GM18909 (cell line): ENCODE measurements at regions not wholly inside any gene's neighbourhood (a gene's known extent, or its start where the extent isn't known, plus 50 kb on each side); places are given as distances from the start of the nearest gene placed in this dataset.

Experiments used
- ATAC-seq: cut with Tn5 transposase; IDR thresholded peaks from one replicate; pipeline ENCODE4 v1.9.1; 2021; ENCODE audit warnings: mild to moderate bottlenecking; ENCODE audit not compliant: unreplicated experiment, poor library complexity

GRCh38 chr5:53820802-53821171 lies 260.3 kb downstream of the NDUFS4 start:
- peak; percentile 92 for ATAC-seq

- ATAC-seq = no peak
Measured at GRCh38 chr5:53825016-53825415, 264.6 kb downstream of the NDUFS4 start.

GRCh38 chr5:53825926-53826325 lies 265.5 kb downstream of the NDUFS4 start:
- no peak for ATAC-seq

- ATAC-seq = no peak
Measured at GRCh38 chr5:53826504-53826903, 266.1 kb downstream of the NDUFS4 start.

GRCh38 chr5:53827211-53827651 lies 266.8 kb downstream of the NDUFS4 start:
- ATAC-seq = no peak

GRCh38 chr5:53831496-53831895 lies 271.1 kb downstream of the NDUFS4 start:
- ATAC-seq = no peak
